Liver (tissue), 8 donors: ENCODE measurements at regions not wholly inside any gene's neighbourhood (a gene's known extent, or its start where the extent isn't known, plus 50 kb on each side); places are given as distances from the start of the nearest gene placed in this dataset.

Experiments
- DNase-seq: peaks from one replicate; pipeline ENCODE4 v3.0.0-alpha.2; 2017; ENCODE audit warnings: low spot score
- H3K27ac ChIP-seq, 2 donors: one replicate each; pipeline ENCODE4 v1.7.0; 2013; ENCODE audit warnings: inconsistent platforms in 2 of 2, low read length in 2 of 2, control low read depth in 1 of 2, low read depth in 1 of 2, mild to moderate bottlenecking in 1 of 2
- H3K27me3 ChIP-seq, 4 donors: one replicate each; pipeline versions ENCODE4 v1.6.1 to v1.7.0; 2013; ENCODE audit warnings: low read length in 3 of 4, inconsistent platforms in 1 of 4, mild to moderate bottlenecking in 1 of 4, moderate library complexity in 1 of 4; ENCODE audit not compliant: control insufficient read depth in 4 of 4, insufficient read depth in 4 of 4
- H3K36me3 ChIP-seq, 4 donors: one replicate each; pipeline versions ENCODE4 v1.6.1 to v1.7.0; 2013; ENCODE audit warnings: low read length in 3 of 4, mild to moderate bottlenecking in 3 of 4, low read depth in 1 of 4, moderate library complexity in 1 of 4; ENCODE audit not compliant: control insufficient read depth in 4 of 4, insufficient read depth in 3 of 4
- H3K4me1 ChIP-seq, 4 donors: one replicate each; pipeline versions ENCODE4 v1.6.1 to v1.7.0; 2013; ENCODE audit warnings: low read length in 3 of 4, mild to moderate bottlenecking in 3 of 4, moderate library complexity in 1 of 4; ENCODE audit not compliant: control insufficient read depth in 4 of 4, insufficient read depth in 4 of 4
- H3K4me3 ChIP-seq, 3 donors: one replicate each; pipeline versions ENCODE4 v1.6.1 to v1.7.0; 2013; ENCODE audit warnings: low read length in 3 of 3, control low read depth in 1 of 3, low read depth in 1 of 3, mild to moderate bottlenecking in 1 of 3
- H3K9ac ChIP-seq, 2 donors: one replicate each; pipeline ENCODE4 v1.7.0; 2013; ENCODE audit warnings: low read length in 2 of 2, mild to moderate bottlenecking in 2 of 2, moderate library complexity in 2 of 2, control low read depth in 1 of 2, low read depth in 1 of 2
- H3K9me3 ChIP-seq, 4 donors: one replicate each; pipeline versions ENCODE4 v1.6.1 to v1.7.0; 2013; ENCODE audit warnings: low read length in 3 of 4; ENCODE audit not compliant: control insufficient read depth in 4 of 4
- FOXA1 ChIP-seq: IDR thresholded peaks from 2 replicates; pipeline ENCODE4 v1.6.1; 2016; ENCODE audit warnings: antibody characterized with exemption
- FOXA2 ChIP-seq: IDR thresholded peaks from 2 replicates; pipeline ENCODE4 v1.6.1; 2016; ENCODE audit warnings: antibody characterized with exemption
- GABPA ChIP-seq, 2 donors: IDR thresholded peaks in 1 of 2; conservative IDR thresholded peaks in 1 of 2; 2 replicates each; pipeline ENCODE4 v1.6.1; 2016; ENCODE audit warnings: antibody characterized with exemption in 2 of 2, mild to moderate bottlenecking in 1 of 2, moderate library complexity in 1 of 2
- HNF4A ChIP-seq, 2 donors: conservative IDR thresholded peaks; 2 replicates each; pipeline ENCODE4 v1.6.1; 2016; ENCODE audit warnings: antibody characterized with exemption in 2 of 2, mild to moderate bottlenecking in 2 of 2
- HNF4G ChIP-seq: IDR thresholded peaks from 2 replicates; pipeline ENCODE4 v1.6.1; 2016; ENCODE audit warnings: antibody characterized with exemption
- JUND ChIP-seq, 2 donors: IDR thresholded peaks; 2 replicates each; pipeline ENCODE4 v1.6.1; 2016; ENCODE audit warnings: antibody characterized with exemption in 2 of 2
- MAX ChIP-seq: IDR thresholded peaks from 2 replicates; pipeline ENCODE4 v1.6.1; 2016; ENCODE audit warnings: antibody characterized with exemption
- NR2F2 ChIP-seq: IDR thresholded peaks from 2 replicates; pipeline ENCODE4 v1.6.1; 2016; ENCODE audit warnings: antibody characterized with exemption
- SP1 ChIP-seq: IDR thresholded peaks from 2 replicates; pipeline ENCODE4 v1.6.1; 2018; ENCODE audit warnings: antibody characterized with exemption, mild to moderate bottlenecking
- TAF1 ChIP-seq: conservative IDR thresholded peaks from 2 replicates; pipeline ENCODE4 v1.6.1; 2016; ENCODE audit warnings: antibody characterized with exemption, mild to moderate bottlenecking
- YY1 ChIP-seq: IDR thresholded peaks from 2 replicates; pipeline ENCODE4 v1.6.1; 2016; ENCODE audit warnings: antibody characterized with exemption, mild to moderate bottlenecking
- ZBTB33 ChIP-seq: IDR thresholded peaks from 2 replicates; pipeline ENCODE4 v1.6.1; 2016; ENCODE audit warnings: antibody characterized with exemption
- WGBS: extraction: QIAGEN DNeasy Blood & Tissue Kit; methylation state at CpG from one replicate; pipeline ENCODE4 v1.1.7; 2013; 5-methylcytosine and 5-hydroxymethylcytosine counted together
- TF ChIP-seq, protein P1 (sequence below): IDR thresholded peaks from 2 replicates; pipeline ENCODE4 v1.6.1; 2016; ENCODE audit warnings: antibody characterized with exemption, mild to moderate bottlenecking
- TF ChIP-seq, protein P2 (sequence below): IDR thresholded peaks from 2 replicates; pipeline ENCODE4 v1.6.1; 2016; ENCODE audit warnings: antibody characterized with exemption
- TF ChIP-seq, protein P3 (sequence below): fragments of 150-350 bp; IDR thresholded peaks from 2 replicates; pipeline ENCODE4 v1.5.1; 2017; ENCODE audit warnings: improper control_type of control experiment, low read depth, low read length; ENCODE audit not compliant: missing input control
- donor health status: healthy.
- donor health status: healthy.
- donor health status: healthy.
- donor health status: healthy.
- donor health status: healthy.

GRCh38 chr7:106535234-106535932, 125.6 kb downstream of the CCDC71L start:
- TF ChIP-seq FOXA2 (no peak), HNF4G (no peak), GABPA (IDR thresholded peaks at IDR 0.05 in 1 of 2, conservative IDR thresholded peaks at IDR 0.05 in 1 of 2) (no peak), ZBTB33 (no peak), JUND (IDR thresholded peaks at IDR 0.05) (no peak), TAF1 (no peak), FOXA1 (no peak), SP1 (no peak), MAX (no peak), HNF4A (conservative IDR thresholded peaks at IDR 0.05) (no peak)
- TF ChIP-seq, protein P1, sequence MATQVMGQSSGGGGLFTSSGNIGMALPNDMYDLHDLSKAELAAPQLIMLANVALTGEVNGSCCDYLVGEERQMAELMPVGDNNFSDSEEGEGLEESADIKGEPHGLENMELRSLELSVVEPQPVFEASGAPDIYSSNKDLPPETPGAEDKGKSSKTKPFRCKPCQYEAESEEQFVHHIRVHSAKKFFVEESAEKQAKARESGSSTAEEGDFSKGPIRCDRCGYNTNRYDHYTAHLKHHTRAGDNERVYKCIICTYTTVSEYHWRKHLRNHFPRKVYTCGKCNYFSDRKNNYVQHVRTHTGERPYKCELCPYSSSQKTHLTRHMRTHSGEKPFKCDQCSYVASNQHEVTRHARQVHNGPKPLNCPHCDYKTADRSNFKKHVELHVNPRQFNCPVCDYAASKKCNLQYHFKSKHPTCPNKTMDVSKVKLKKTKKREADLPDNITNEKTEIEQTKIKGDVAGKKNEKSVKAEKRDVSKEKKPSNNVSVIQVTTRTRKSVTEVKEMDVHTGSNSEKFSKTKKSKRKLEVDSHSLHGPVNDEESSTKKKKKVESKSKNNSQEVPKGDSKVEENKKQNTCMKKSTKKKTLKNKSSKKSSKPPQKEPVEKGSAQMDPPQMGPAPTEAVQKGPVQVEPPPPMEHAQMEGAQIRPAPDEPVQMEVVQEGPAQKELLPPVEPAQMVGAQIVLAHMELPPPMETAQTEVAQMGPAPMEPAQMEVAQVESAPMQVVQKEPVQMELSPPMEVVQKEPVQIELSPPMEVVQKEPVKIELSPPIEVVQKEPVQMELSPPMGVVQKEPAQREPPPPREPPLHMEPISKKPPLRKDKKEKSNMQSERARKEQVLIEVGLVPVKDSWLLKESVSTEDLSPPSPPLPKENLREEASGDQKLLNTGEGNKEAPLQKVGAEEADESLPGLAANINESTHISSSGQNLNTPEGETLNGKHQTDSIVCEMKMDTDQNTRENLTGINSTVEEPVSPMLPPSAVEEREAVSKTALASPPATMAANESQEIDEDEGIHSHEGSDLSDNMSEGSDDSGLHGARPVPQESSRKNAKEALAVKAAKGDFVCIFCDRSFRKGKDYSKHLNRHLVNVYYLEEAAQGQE = no peak
- TF ChIP-seq, protein P2, sequence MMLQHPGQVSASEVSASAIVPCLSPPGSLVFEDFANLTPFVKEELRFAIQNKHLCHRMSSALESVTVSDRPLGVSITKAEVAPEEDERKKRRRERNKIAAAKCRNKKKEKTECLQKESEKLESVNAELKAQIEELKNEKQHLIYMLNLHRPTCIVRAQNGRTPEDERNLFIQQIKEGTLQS = no peak
- TF ChIP-seq, protein P3, sequence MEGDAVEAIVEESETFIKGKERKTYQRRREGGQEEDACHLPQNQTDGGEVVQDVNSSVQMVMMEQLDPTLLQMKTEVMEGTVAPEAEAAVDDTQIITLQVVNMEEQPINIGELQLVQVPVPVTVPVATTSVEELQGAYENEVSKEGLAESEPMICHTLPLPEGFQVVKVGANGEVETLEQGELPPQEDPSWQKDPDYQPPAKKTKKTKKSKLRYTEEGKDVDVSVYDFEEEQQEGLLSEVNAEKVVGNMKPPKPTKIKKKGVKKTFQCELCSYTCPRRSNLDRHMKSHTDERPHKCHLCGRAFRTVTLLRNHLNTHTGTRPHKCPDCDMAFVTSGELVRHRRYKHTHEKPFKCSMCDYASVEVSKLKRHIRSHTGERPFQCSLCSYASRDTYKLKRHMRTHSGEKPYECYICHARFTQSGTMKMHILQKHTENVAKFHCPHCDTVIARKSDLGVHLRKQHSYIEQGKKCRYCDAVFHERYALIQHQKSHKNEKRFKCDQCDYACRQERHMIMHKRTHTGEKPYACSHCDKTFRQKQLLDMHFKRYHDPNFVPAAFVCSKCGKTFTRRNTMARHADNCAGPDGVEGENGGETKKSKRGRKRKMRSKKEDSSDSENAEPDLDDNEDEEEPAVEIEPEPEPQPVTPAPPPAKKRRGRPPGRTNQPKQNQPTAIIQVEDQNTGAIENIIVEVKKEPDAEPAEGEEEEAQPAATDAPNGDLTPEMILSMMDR = no peak

DNA sequence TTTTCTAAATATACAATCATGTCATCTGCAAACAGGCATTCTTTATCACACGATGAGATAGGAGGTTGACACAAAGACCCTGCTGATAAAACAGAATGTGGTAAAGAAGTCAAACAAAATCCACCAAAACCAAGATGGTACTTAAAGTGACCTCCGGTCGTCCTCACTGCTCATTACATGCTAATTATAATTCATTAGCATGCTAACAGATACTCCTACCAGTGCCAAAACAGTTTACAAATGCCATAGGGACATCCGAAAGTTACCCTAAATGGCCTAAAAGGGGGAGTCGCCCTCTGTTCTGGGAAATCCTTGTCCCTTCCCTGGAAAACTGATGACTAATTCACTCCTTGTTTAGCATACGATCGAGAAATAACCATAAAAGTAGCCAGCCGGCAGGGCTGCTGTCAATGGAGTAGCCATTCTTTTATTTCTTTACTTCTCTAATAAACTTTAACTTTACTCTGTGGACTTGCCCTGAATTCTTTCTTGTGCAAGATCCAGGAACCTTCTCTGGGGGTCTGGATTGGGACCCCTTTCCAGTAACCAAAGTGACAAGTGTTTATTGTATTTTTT, 126.6 kb downstream of the CCDC71L start:
- H3K4me1 ChIP-seq = peaks cover 1 to 22% (median 10%) of the 10 kb centered on the region in 4 donors
- H3K27me3 ChIP-seq = no peaks in the 10 kb centered on the region
- H3K27ac ChIP-seq = no peak overlapping the region
- H3K36me3 ChIP-seq = no peaks in the 10 kb centered on the region
- 88% methylated on average over 8 of the region's 8 CpGs for WGBS
- no peak for DNase-seq
- no peak for TF ChIP-seq YY1
- no peak for TF ChIP-seq NR2F2
- TF ChIP-seq ZBTB33 = no peak
- TF ChIP-seq, protein P3 = no peak
- TF ChIP-seq FOXA2 = no peak
- H3K9ac ChIP-seq = no peak overlapping the region
- no peak overlapping the region for H3K4me3 ChIP-seq
- no peaks in the 10 kb centered on the region for H3K9me3 ChIP-seq

More at GRCh38 chr7:106535234-106535932, 125.6 kb downstream of the CCDC71L start:
- 92% methylated on average over 7 of the region's 7 CpGs for WGBS
- no peak for DNase-seq
- Histone ChIP-seq H3K36me3 (no peaks in the 10 kb centered on the region), H3K4me3 (no peak overlapping the region), H3K9me3 (no peaks in the 10 kb centered on the region), H3K9ac (no peak overlapping the region), H3K27me3 (no peaks in the 10 kb centered on the region), H3K4me1 (peaks cover 1 to 14% (median 7%) of the 10 kb centered on the region in 4 donors), H3K27ac (no peak overlapping the region)
